SU-DHL-6 (cell line): ENCODE measurements at regions not wholly inside any gene's neighbourhood (a gene's known extent, or its start where the extent isn't known, plus 50 kb on each side); places are given as distances from the start of the nearest gene placed in this dataset.

Experiments
- CTCF ChIP-seq: fragments of 200-600 bp; sonication (generic); IDR thresholded peaks from one replicate; pipeline ENCODE4 v1.5.1; 2017; ENCODE audit warnings: antibody characterized with exemption, mild to moderate bottlenecking, low read length, moderate library complexity; ENCODE audit not compliant: insufficient read depth, poor library complexity, severe bottlenecking
- EZH2phosphoT487 ChIP-seq: fragments of 200-600 bp; sonication (generic), shearing (Covaris generic); conservative IDR thresholded peaks from 2 replicates; pipeline ENCODE4 v1.6.1; 2018; ENCODE audit warnings: mild to moderate bottlenecking, antibody characterized with exemption, low read length, moderate library complexity, mixed read lengths

GRCh38 chr6:90669846-90670245 lies 83.0 kb upstream of the MAP3K7 start:
- TF ChIP-seq CTCF (no peak), EZH2phosphoT487 (no peak)
